ENCODE measurements at regions not wholly inside any gene's neighbourhood (a gene's known extent, or its start where the extent isn't known, plus 50 kb on each side); places are given as distances from the start of the nearest gene placed in this dataset.
A peak's percentile ranks its signal among the peaks of the same experiment; 100 is the strongest.
"Not testable (repeated sequence)": the region's sequence is repeated elsewhere in the genome, so short reads cannot be mapped to it uniquely, and the experiment has no call there.

DNA sequence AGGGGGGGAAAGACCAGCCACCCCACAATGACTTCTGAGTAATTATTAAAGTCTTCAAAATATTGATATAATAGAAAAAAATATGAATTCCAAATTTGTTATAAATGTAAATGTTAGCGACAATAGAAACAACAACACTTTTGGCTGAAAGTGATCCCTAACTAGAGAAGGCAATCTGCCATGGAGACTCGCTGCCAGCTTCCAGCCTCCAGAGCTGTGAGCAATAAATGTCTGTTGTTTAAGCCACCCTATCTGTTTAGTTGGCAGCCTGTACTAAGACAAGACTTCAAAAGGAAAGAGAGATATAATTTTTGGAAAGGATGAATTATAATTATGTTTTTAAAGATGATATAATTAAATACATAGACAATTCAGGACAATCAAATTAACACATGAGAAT, 130.8 kb upstream of the HSFY2 start:
- DNase-seq = peak; percentile 0

DNA sequence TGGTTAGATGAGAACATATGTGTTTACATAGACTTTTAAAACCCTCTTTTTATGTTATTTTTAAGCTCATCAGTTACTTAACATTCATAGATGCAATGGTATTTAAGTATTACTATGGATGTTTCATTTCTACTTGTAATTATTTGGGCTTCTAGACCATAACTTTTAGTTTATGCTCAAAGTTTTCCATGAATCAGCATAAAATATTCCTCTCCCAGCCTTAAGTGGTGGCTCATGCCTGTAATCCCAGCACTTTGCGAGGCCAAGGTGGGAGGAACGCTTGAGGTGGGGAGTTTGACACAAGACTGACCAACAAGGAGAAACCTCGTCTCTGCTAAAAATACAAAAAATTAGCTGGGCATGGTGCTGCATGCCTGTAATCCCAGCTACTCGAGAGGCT, 118.5 kb upstream of the HSFY2 start:
- DNase-seq = no peak

DNA sequence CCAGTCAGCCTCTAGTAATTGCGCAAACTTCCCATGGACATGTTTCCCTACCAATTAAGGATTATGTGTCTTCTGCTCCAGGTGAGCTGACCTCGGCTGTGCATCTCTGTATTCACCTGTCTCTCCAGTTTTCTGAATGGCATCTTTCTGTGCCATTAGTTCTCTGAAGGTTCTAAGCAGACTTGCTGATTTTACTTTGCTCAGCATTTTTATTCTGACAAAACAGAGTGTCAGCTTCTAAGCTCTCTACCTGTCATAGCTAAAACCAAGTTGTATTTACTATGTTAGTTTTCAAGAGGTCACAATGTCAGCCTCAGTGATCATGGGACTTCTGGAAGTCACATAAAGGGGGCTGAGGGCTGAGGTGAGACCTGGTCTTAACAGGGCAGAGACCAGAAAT, 116.0 kb upstream of the HSFY2 start:
- no peak for DNase-seq

DNA sequence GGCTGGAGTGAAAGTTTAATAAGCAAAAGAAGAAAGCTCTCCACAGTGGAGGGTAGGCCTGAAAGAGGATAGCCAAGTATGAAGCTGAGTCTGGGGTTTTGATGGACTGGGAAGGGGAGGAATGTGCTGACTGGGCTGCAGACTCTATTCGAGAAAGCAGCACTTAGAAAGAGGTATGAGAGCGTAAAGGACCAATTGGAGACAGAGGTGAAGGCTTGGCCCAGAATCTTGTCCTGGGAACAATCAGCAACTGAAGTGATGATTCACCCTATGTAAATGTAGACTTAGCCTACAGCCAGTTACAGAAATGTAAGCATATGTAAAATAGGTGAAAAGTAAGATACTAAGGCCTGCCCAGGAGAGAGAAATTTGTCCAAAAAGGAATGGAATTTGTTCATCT, 111.2 kb upstream of the HSFY2 start:
- no peak for DNase-seq

DNA sequence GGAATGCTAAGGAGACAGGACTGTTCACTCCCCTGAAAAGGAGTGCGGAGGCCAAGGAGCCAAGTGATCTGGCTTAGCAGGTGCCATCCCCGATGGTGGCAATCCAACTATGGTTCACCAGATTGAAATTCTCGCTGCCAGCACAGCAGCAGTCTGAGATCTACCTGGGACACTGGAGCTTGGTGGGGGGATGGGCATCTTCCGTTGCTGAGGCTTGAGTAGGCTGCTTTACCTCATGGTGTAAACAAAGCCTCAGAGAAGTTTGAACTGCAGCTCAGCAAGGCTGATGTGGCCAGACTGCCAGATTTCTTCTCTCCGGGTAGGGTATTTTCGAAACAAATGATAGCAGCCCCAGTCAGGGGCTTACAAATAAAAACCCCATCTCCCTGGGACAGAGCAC, 95.6 kb upstream of the HSFY2 start:
- DNase-seq = not testable (repeated sequence)

DNA sequence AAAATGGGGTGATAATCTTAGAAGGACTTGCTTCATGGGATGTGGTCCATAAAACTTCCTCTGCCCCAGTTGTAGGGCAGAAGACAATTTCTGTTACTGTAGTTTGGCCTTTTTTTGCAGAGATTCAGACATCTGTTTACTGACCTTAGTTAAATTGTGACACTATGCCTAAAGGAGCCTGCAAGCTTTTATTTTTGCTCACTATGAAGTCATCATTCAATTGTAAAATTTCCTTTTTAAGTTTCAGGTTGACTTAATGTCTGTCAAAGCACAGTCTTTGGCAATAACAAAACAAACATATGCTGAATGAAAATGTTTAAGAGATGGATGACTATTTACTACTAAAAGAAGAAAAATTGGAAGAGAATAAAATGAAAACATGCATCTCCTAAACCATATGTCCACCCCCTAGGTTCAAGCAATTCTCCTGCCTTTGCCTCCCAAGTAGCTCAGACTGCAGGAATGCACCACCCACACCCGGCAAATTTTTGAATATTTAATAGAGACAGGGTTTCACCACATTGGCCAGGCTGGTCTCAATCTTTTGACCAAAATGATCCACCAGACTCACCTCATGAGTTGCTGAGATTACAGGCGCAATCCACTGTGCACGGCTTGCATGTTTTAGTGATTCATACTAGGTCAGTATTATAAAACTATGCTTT, 93.5 kb upstream of the HSFY2 start:
- not testable (repeated sequence) for DNase-seq

DNA sequence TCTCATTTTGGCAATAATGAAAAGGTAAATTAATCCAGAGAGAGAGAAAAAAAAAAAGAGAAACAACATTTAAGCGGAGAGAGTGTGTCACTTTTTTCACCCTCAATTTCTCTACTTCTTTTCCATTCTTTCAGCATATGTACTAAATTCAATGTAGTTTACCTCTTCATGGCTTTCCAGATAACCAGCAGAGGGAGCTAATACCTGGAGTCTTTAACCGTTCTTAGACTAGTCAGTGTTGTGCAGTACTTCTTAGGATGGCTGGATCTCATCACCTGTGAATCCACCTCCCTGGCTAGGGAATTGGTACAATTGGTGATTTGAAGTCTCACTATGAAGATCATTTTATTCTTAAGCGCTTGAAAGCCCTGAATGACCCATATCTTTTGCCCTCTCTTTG, 87.3 kb upstream of the HSFY2 start:
- not testable (repeated sequence) for DNase-seq

DNA sequence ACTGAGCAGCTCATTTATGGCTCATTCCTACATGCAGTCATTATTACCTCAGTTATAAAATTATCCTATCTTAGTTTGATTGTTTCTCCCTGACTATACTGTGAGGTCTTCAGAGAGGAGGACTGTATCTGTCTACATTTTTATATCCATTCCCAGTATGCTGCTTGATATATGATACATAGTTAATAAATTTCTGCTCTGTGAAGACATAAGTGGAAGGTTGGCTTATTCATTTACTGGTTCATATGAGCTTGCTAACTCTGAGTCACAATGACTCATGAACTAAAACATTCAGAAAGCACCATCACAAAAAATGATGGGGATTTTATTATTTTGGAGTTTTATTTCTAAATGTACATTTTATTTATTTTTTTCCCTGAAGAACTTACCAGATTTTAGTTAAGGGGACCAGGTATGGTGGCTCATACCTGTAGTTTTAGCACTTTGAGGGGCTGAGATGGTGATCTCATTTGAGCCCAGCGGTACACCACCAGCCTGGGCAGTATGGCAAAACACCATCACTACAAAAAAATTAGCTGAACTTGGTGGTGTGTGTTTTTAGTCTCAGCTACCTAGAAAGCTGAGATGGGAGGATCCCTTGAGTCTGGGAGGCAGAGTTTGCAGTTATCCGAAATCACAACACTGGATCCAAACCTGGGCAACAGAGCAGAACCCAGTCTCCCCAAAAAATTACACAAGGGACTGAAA, 85.1 kb upstream of the HSFY2 start:
- DNase-seq = not testable (repeated sequence)

DNA sequence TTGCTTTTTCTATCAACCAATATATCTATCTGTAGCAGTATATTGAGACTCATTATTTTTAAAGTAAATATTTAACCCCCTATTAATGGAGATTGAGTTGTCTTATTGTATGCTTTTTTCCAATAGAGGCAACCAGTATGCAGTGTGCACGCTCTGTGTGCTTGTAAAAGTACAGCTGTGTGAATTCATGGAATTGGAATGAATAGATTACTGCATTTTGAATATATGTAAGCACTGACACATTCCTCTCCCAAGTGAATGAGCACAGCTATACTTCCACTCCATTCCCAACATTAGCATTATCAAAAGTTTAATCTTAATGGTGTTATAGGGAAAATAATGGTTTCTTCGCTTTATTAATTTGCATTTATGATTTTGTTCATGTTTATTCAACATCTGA, 81.6 kb upstream of the HSFY2 start:
- DNase-seq = not testable (repeated sequence)

DNA sequence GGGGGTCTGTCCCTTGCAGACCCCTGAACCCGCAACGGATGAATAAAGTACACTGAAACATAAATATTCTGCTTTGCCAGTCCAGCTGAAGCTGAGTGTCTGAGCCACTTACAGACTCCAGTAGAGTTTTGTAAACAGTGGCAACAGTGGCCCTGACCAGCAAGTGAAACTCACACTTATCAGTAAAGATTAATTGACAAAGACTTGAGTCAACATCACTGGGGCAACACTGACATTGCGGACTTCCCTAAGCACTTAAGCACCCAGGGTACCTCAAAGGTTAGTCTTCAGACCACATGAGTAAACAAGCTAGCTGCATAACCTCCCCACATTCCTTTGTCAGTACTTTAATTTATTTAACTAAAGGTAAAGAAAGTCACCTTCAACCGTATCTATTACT, 79.8 kb upstream of the HSFY2 start:
- not testable (repeated sequence) for DNase-seq

DNA sequence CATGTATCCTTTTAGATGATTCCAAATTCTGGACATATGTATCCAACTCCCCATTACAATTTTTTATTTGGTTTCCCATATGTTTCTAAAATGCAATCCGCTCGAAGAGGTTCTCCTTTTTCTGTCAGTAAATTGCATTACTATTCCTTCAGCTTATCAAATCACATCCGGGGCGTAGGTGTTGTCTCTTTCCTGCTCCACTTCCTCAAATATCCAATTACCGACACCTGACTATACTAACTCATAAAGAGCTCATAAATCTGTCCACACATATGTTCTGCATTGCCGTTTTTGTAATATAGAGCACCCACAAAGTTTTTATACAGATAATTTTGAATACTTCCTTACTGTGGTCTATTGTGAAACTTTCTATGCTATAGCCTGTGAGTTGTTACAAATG, 63.1 kb upstream of the HSFY2 start:
- DNase-seq = not testable (repeated sequence)

Data from NCI-H446 treated with DMSO at 0.1 percent for 48 hours (cell line).